ENCODE measurements at regions not wholly inside any gene's neighbourhood (a gene's known extent, or its start where the extent isn't known, plus 50 kb on each side); places are given as distances from the start of the nearest gene placed in this dataset. TPM values are rescaled to one million over a fixed set of nuclear protein-coding genes. Genes with fewer than 3 reads are reported as not detected.

GRCh38 chr12:66017736-66018135 lies 112.8 kb downstream of the LLPH start:
- H3K4ac ChIP-seq (ENCODE audit: low read length) = no peak overlapping the region
- H3K9ac ChIP-seq (ENCODE audit: low read depth, low read length, poor library complexity) = no peak overlapping the region
- no peak overlapping the region for H2BK15ac ChIP-seq (ENCODE audit: low read length)
- H3K4me1 ChIP-seq (ENCODE audit: control insufficient read depth in 2 of 2, insufficient read depth in 1 of 2, low read depth in 1 of 2, low read length in 2 of 2) = peaks cover 4 to 10% of the 10 kb centered on the region in 2 donors
- no peak overlapping the region for H4K8ac ChIP-seq (ENCODE audit: low read depth, low read length)
- no peak overlapping the region for H2BK12ac ChIP-seq (ENCODE audit: low read length)
- H3K9me3 ChIP-seq (replicated peaks in 1 of 2; ENCODE audit: control insufficient read depth in 2 of 2, insufficient read depth in 1 of 2, low read depth in 1 of 2, low read length in 2 of 2) = no peaks in the 10 kb centered on the region
- H3K4me2 ChIP-seq (ENCODE audit: insufficient read depth, low read length, poor library complexity, severe bottlenecking) = no peak overlapping the region
- no peaks in the 10 kb centered on the region for H3K27me3 ChIP-seq (ENCODE audit: control insufficient read depth in 3 of 3, insufficient read depth in 3 of 3, low read depth in 1 of 3, low read length in 3 of 3)
- no peak overlapping the region for H3K4me3 ChIP-seq (ENCODE audit: low read length in 2 of 2)
- H3K23ac ChIP-seq (ENCODE audit: low read depth, low read length, poor library complexity) = no peak overlapping the region
- DNase-seq (ENCODE audit: low spot score) = no peak
- H3K36me3 ChIP-seq (replicated peaks in 1 of 2; ENCODE audit: control insufficient read depth in 2 of 2, insufficient read depth in 2 of 2, low read length in 2 of 2) = no peaks in the 10 kb centered on the region
- H2AFZ ChIP-seq (ENCODE audit: low read length) = no peak overlapping the region
- H4K91ac ChIP-seq (ENCODE audit: low read depth, low read length, poor library complexity) = no peak overlapping the region
- WGBS, 2 donors (ENCODE audit: extremely low coverage in 2 of 2, insufficient read length in 2 of 2, insufficient replicate concordance in 1 of 2) = no CpG with 5 or more reads among the region's 2 CpGs
- H3K14ac ChIP-seq (ENCODE audit: low read length) = no peak overlapping the region
- no peak overlapping the region for H3K18ac ChIP-seq (ENCODE audit: low read length)
- no peak overlapping the region for H2AK5ac ChIP-seq (ENCODE audit: low read depth, low read length)
- H3K79me1 ChIP-seq (ENCODE audit: low read depth, low read length) = no peaks in the 10 kb centered on the region
- H2BK120ac ChIP-seq (ENCODE audit: low read depth, low read length) = no peak overlapping the region
- no peak overlapping the region for H3K27ac ChIP-seq (replicated peaks; ENCODE audit: low read length)
- H2BK5ac ChIP-seq (ENCODE audit: low read length) = no peak overlapping the region

Small RNAs in the stretch of these regions (small RNA-seq; reads per million reads assigned to genes)
- not detected for gene MIR6074 (ENCODE audit: insufficient read depth)
- gene RNA5SP362 (ENCODE audit: insufficient read depth) = not detected

All from neuronal stem cell (in vitro differentiated cells).